Loucy (cell line): ENCODE measurements at regions not wholly inside any gene's neighbourhood (a gene's known extent, or its start where the extent isn't known, plus 50 kb on each side); places are given as distances from the start of the nearest gene placed in this dataset.

ENCODE experiments used
- H2AFZ ChIP-seq: fragments of 200-600 bp; sonication (generic); 2 replicates; pipeline ENCODE4 v1.6.0; 2016; ENCODE audit warnings: antibody characterized with exemption, mild to moderate bottlenecking, low read length, moderate library complexity
- H3F3A ChIP-seq: fragments of 200-600 bp; 2 replicates; pipeline ENCODE4 v1.6.0; 2016; ENCODE audit warnings: antibody characterized with exemption, low read depth, mild to moderate bottlenecking
- H3K27me3 ChIP-seq: fragments of 200-600 bp; sonication (generic); 2 replicates; pipeline ENCODE4 v1.6.1; 2014; ENCODE audit warnings: low read length, mild to moderate bottlenecking; ENCODE audit not compliant: insufficient read depth, poor library complexity, severe bottlenecking
- H3K36me3 ChIP-seq: fragments of 200-600 bp; sonication (generic); 2 replicates; pipeline ENCODE4 v1.6.1; 2016; ENCODE audit warnings: low read length; ENCODE audit not compliant: insufficient read depth
- H3K4me1 ChIP-seq: fragments of 200-600 bp; sonication (generic); 2 replicates; pipeline ENCODE4 v1.5.1; 2014; ENCODE audit warnings: low read length, mild to moderate bottlenecking; ENCODE audit not compliant: insufficient read depth, poor library complexity, severe bottlenecking
- H3K4me2 ChIP-seq: fragments of 200-600 bp; sonication (generic); 2 replicates; pipeline ENCODE4 v1.6.0; 2014; ENCODE audit warnings: antibody characterized with exemption, low read length, low read depth, mild to moderate bottlenecking; ENCODE audit not compliant: poor library complexity, severe bottlenecking
- H3K4me3 ChIP-seq: fragments of 200-600 bp; sonication (generic); 2 replicates; pipeline ENCODE4 v1.5.1; 2014; ENCODE audit warnings: low read length, mild to moderate bottlenecking, mixed read lengths; ENCODE audit not compliant: poor library complexity, severe bottlenecking
- H3K79me2 ChIP-seq: fragments of 200-600 bp; sonication (generic); 2 replicates; pipeline ENCODE4 v1.6.1; 2014; ENCODE audit warnings: low read length; ENCODE audit not compliant: insufficient read depth
- H3K9ac ChIP-seq: fragments of 200-600 bp; sonication (generic); 2 replicates; pipeline ENCODE4 v1.6.0; 2014; ENCODE audit warnings: mild to moderate bottlenecking, low read depth, low read length, moderate library complexity; ENCODE audit not compliant: poor library complexity, severe bottlenecking
- H3K9me2 ChIP-seq: fragments of 200-600 bp; sonication (generic); replicated peaks from 2 replicates; pipeline ENCODE4 v1.6.1; 2016; ENCODE audit warnings: low read depth, low read length, mixed read lengths
- H3K9me3 ChIP-seq: fragments of 200-600 bp; sonication (generic); 2 replicates; pipeline ENCODE4 v1.6.1; 2014; ENCODE audit warnings: mild to moderate bottlenecking, antibody characterized with exemption, low read length, low read depth; ENCODE audit not compliant: insufficient read depth
- H4K20me1 ChIP-seq: fragments of 200-600 bp; sonication (generic); 2 replicates; pipeline ENCODE4 v1.6.0; 2014; ENCODE audit warnings: antibody characterized with exemption, low read length, mild to moderate bottlenecking; ENCODE audit not compliant: insufficient read depth, poor library complexity, severe bottlenecking
- EZH2phosphoT487 ChIP-seq: fragments of 200-600 bp; IDR thresholded peaks from 2 replicates; pipeline ENCODE4 v1.6.1; 2018; ENCODE audit warnings: antibody characterized with exemption, mild to moderate bottlenecking, moderate library complexity, borderline replicate concordance
- TF ChIP-seq, protein P1 (sequence below): fragments of 200-600 bp; sonication (generic); conservative IDR thresholded peaks from 2 replicates; pipeline ENCODE4 v1.5.1; 2014; ENCODE audit warnings: mild to moderate bottlenecking, antibody characterized with exemption, low read length

DNA sequence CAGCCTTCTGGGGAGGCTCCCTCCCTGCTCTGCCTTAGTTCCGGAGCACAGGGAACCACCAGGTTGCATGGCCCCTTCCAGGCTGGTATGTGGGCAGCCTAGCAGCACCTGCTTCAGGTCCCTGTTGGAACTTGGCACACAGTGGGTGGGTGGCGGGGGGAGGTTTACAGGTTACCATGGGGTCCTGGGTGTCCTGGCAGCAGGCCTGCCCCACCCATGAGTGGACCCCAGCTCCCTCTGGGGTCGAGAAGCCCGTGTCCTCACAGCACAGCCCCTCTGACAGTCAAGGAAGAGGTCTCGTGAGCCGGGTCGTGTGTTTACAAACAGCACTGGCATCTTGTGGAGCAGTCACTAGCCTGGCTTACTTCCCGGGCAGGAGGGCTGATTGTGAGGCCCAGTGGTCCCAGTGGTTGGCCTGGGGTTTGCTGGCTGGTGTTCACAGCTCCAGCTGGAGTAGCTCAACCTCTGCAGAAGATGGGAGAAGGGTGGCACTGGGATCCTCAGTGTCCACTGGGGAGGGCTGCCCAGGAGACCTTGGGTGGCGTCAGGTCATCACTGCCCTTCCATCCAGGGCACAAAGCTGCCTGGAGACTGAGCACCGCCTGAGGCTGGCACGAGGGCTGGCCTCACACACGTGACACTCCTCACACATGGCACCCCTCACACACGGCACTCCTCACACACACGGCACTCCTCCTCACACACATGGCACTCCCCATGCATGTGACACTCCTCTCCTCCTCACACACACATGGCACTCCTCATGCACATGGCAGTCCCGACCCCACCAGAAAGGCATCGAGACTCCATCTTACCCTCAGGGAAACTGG lies 100.9 kb downstream of the RIPK4 start:
- no peaks in the 10 kb centered on the region for H3K9me3 ChIP-seq
- H3K4me3 ChIP-seq = no peak overlapping the region
- H3K79me2 ChIP-seq = no peaks in the 10 kb centered on the region
- H3K4me1 ChIP-seq = no peaks in the 10 kb centered on the region
- no peaks in the 10 kb centered on the region for H4K20me1 ChIP-seq
- no peak overlapping the region for H3K9ac ChIP-seq
- H3F3A ChIP-seq = no peaks in the 10 kb centered on the region
- H2AFZ ChIP-seq = no peak overlapping the region
- H3K4me2 ChIP-seq = no peak overlapping the region
- H3K9me2 ChIP-seq = no peaks in the 10 kb centered on the region
- no peaks in the 10 kb centered on the region for H3K36me3 ChIP-seq
- TF ChIP-seq EZH2phosphoT487 = no peak
- TF ChIP-seq, protein P1, sequence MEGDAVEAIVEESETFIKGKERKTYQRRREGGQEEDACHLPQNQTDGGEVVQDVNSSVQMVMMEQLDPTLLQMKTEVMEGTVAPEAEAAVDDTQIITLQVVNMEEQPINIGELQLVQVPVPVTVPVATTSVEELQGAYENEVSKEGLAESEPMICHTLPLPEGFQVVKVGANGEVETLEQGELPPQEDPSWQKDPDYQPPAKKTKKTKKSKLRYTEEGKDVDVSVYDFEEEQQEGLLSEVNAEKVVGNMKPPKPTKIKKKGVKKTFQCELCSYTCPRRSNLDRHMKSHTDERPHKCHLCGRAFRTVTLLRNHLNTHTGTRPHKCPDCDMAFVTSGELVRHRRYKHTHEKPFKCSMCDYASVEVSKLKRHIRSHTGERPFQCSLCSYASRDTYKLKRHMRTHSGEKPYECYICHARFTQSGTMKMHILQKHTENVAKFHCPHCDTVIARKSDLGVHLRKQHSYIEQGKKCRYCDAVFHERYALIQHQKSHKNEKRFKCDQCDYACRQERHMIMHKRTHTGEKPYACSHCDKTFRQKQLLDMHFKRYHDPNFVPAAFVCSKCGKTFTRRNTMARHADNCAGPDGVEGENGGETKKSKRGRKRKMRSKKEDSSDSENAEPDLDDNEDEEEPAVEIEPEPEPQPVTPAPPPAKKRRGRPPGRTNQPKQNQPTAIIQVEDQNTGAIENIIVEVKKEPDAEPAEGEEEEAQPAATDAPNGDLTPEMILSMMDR = no peak
- no peaks in the 10 kb centered on the region for H3K27me3 ChIP-seq

DNA sequence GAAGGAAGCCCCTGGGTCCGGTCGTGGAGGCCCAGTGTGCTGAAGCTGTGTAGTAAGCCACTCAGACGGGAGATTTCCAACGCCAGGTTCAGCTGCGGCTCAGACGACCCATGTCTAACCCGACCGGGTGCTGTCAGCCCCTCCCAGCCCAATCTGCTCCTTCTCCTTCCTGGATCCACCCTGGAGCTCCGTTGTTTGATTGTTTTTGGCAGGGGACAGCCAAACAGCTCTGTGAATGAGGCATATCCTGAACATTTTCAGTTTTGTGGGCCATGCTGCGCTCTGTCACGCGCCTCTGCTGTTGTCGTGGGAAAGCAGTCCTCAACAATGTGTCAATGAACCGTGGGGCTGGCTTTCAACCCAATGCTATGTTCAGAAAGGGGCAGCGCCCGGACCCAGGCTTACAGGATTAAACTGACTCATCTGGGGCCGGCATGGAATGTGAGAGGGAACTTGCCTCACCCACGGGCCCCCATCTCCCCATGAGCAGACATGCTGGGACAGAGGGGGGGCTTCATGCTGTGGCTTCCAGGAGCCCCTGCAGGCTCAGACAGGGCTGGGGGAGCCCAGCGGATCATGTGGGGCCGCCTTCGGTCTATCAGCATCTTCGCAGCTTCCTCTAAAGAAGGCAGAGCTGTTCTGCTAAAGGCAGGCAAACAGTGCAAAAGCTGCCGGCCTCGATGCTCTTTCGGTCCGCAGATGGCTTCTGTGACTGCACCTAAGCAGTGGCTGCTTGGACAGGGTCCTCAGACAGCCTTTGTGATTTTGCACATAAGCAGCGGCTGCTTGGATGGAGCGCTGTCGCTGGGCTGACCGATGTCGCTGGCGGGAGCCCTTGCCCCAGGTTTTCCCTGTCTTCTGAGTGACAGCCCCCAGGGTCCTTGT lies 101.7 kb downstream of the RIPK4 start:
- H3K9me2 ChIP-seq = no peaks in the 10 kb centered on the region
- no peaks in the 10 kb centered on the region for H3K79me2 ChIP-seq
- H3K4me3 ChIP-seq = no peak overlapping the region
- no peaks in the 10 kb centered on the region for H3K9me3 ChIP-seq
- H3K4me1 ChIP-seq = no peaks in the 10 kb centered on the region
- no peak overlapping the region for H3K4me2 ChIP-seq
- no peaks in the 10 kb centered on the region for H3K27me3 ChIP-seq
- no peak overlapping the region for H2AFZ ChIP-seq
- no peaks in the 10 kb centered on the region for H3K36me3 ChIP-seq
- no peak overlapping the region for H3K9ac ChIP-seq
- TF ChIP-seq EZH2phosphoT487 = no peak
- TF ChIP-seq, protein P1 = no peak
- no peaks in the 10 kb centered on the region for H4K20me1 ChIP-seq
- H3F3A ChIP-seq = no peaks in the 10 kb centered on the region

DNA sequence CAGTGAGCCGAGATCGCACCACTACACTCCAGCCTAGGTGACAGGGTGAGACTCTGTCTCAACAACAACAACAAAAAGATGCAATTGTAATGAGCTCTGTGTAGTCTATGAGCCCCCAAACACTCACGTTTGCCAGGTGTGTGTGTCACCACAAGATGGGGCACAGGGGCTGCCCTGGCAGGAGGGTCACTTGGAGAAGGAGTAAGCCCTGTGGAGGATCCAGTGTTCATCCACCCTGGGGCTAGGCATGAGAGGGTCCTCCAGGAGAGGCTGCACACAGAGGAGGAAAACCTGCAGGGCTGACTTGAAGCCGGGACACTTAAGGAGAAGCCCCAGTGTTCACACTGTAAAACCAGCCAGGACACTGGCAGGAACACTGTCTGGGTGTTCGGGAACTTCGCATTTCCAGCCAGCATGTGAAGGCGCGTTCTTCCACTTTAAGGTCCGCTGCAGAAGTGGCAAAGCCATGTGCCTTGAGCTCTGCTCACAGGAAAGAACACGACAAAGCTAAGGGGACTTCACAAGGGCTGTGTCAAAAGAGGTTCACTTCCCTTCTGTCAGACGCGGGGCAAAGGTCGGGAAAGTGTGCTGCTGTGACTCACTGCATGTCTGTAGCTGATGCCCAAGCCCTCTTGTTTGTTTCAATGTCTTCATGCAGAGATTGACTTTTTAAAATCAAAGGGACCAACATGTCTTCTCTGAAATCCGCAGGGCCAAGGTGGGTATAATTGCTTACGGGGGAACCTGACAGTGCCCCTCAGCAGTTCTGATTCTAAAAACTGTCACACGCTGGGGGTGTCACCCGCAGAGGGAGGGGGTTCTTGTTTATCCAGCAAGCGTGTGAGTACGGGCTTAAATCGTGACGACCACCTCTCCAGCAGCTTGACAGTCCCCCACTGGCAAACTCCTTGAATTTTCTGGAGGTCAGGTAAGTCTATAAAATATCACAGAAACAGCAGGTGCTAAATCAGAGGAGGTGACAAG lies 102.8 kb downstream of the RIPK4 start:
- no peaks in the 10 kb centered on the region for H3K9me2 ChIP-seq
- no peak overlapping the region for H2AFZ ChIP-seq
- H3K4me3 ChIP-seq = no peak overlapping the region
- no peaks in the 10 kb centered on the region for H3F3A ChIP-seq
- no peaks in the 10 kb centered on the region for H3K36me3 ChIP-seq
- TF ChIP-seq, protein P1 = peak; percentile 30; the same call in 1 of the 2 replicates
- TF ChIP-seq EZH2phosphoT487 = no peak
- H3K4me2 ChIP-seq = no peak overlapping the region
- no peaks in the 10 kb centered on the region for H3K4me1 ChIP-seq
- no peaks in the 10 kb centered on the region for H4K20me1 ChIP-seq
- no peaks in the 10 kb centered on the region for H3K79me2 ChIP-seq
- no peaks in the 10 kb centered on the region for H3K27me3 ChIP-seq
- H3K9ac ChIP-seq = no peak overlapping the region
- H3K9me3 ChIP-seq = no peaks in the 10 kb centered on the region
